ENCODE measurements at regions not wholly inside any gene's neighbourhood (a gene's known extent, or its start where the extent isn't known, plus 50 kb on each side); places are given as distances from the start of the nearest gene placed in this dataset.
A peak's percentile ranks its signal among the peaks of the same experiment; 100 is the strongest.

DNA sequence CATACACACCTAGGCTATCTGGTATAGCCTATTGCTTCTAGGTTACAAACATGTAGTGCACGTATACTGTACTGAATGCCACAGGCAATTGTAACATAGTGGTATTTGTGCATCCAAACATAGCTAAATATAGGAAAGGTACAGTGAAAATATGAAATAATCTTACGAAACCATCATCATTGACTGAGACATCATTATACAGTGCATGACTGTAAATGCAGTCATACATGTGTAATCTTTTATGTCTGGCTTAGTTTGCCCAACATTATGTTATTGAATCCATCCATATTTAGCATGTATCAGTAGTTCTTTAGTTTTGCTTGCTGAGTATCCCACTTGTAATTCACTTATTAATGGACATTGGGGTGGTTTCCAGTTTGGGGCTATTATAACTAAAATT lies 124.9 kb downstream of the CYLD start:
- Histone ChIP-seq H3K36me3 (no peaks in the 10 kb centered on the region), H3K9me3 (no peaks in the 10 kb centered on the region), H3K4me3 (no peak overlapping the region), H3K27me3 (no peaks in the 10 kb centered on the region), H3K27ac (no peak overlapping the region), H3K4me1 (no peaks in the 10 kb centered on the region)
- TF ChIP-seq, protein P1, sequence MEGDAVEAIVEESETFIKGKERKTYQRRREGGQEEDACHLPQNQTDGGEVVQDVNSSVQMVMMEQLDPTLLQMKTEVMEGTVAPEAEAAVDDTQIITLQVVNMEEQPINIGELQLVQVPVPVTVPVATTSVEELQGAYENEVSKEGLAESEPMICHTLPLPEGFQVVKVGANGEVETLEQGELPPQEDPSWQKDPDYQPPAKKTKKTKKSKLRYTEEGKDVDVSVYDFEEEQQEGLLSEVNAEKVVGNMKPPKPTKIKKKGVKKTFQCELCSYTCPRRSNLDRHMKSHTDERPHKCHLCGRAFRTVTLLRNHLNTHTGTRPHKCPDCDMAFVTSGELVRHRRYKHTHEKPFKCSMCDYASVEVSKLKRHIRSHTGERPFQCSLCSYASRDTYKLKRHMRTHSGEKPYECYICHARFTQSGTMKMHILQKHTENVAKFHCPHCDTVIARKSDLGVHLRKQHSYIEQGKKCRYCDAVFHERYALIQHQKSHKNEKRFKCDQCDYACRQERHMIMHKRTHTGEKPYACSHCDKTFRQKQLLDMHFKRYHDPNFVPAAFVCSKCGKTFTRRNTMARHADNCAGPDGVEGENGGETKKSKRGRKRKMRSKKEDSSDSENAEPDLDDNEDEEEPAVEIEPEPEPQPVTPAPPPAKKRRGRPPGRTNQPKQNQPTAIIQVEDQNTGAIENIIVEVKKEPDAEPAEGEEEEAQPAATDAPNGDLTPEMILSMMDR (IDR thresholded peaks at IDR 0.05) = no peak
- DNase-seq (no peak), ATAC-seq (no peak)
- intact Hi-C loops (cut with DNase I) = no loop called here

DNA sequence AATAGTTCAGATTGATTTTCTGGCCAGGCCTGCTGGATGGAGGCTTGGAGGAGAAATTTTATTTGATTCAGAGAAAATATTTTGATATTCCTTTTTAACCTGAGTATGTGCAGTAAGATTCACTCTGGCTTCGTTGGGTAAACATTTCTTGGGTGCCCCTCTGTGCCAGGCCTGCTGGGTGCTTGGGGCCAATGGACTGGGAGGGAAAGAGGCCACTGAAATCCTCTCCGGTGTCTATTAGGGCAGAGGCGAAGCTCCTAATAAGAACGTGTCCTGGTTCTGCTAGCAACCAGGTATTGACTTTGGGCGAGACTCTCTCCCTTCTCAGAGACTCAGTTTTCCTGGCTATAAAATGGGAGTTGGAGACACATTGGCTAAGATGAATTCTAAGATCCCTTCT lies 122.5 kb downstream of the CYLD start:
- no peaks in the 10 kb centered on the region for H3K36me3 ChIP-seq
- ATAC-seq (no peak), DNase-seq (no peak)
- intact Hi-C loops (cut with DNase I) = no loop called here
- TF ChIP-seq, protein P1 (IDR thresholded peaks at IDR 0.05) = no peak
- no peaks in the 10 kb centered on the region for H3K27me3 ChIP-seq
- no peak overlapping the region for H3K27ac ChIP-seq
- no peak overlapping the region for H3K4me3 ChIP-seq
- no peaks in the 10 kb centered on the region for H3K4me1 ChIP-seq
- no peaks in the 10 kb centered on the region for H3K9me3 ChIP-seq

DNA sequence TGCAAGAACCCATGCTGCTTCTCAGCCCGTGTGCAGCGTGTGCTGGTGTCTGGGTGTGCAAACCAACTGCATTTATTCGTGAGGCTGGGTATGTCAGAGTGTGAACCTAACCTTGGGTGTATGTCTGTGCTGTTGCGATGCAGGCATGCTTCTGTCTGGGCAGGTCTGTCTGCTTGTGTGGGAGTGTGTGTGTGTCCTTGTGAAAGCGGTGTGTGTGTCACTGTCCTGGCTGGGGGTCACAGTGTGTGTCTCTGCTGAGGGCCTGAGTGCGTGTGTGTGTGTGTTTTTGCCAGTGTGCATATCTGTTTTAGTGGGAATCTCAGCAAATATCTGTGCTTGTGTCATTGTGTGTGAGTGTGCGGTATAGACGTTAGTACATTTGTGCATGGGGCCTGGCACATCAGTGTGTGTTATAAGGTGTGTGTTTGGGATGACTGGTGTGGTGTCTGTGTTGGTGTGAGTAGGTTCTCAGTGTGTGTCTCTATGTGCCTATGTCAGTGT lies 121.8 kb downstream of the CYLD start:
- ATAC-seq (peak; percentile 32), DNase-seq (no peak)
- no peaks in the 10 kb centered on the region for H3K36me3 ChIP-seq
- no peaks in the 10 kb centered on the region for H3K9me3 ChIP-seq
- no peak overlapping the region for H3K4me3 ChIP-seq
- no peaks in the 10 kb centered on the region for H3K4me1 ChIP-seq
- intact Hi-C loops (cut with DNase I) = no loop called here
- H3K27ac ChIP-seq = no peak overlapping the region
- TF ChIP-seq, protein P1 (IDR thresholded peaks at IDR 0.05) = no peak
- H3K27me3 ChIP-seq = no peaks in the 10 kb centered on the region

DNA sequence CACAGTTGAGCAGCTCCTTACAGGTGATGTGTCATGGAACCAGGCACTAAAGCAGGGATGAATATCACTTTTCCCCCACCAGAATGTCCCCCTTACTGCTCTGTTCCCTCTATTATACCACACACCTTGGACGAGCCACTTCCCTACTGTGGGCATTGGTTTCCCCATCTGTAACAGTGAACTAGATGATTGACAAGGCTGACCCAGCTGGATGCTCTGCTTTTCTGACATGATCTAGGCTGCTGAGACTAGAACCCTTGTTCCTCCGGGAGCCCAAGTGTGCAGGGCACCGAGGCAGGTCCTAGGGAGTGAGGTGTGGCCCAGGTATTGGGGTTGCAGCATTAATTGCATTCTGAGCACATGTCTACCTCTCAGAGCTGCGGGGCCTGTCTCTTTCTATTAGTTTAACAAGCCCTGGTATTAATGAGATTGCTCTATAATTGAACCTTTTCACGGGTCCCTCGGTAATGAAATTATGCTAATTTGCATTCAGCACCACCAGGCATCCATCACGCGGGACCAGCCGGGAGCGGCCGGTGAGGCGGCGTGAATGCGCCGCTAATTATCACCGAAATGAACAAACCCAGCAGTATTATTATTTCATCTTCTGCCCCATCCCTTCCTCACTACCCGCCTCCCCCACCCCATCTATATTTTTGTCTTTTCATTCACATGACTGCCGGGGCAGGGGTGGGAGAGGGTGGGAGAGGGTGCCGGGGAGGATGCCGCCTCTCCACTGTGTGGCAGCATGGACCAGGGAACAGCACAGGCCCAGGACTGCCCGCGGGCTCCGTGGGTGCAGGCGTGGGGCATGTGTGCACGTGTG lies 121.1 kb downstream of the CYLD start:
- no peaks in the 10 kb centered on the region for H3K27me3 ChIP-seq
- H3K36me3 ChIP-seq = no peaks in the 10 kb centered on the region
- H3K9me3 ChIP-seq = no peaks in the 10 kb centered on the region
- intact Hi-C loops (cut with DNase I) = no loop called here
- no peak overlapping the region for H3K27ac ChIP-seq
- TF ChIP-seq, protein P1 (IDR thresholded peaks at IDR 0.05) = no peak
- DNase-seq = no peak
- no peak overlapping the region for H3K4me3 ChIP-seq
- no peaks in the 10 kb centered on the region for H3K4me1 ChIP-seq
- peak; percentile 44 for ATAC-seq

DNA sequence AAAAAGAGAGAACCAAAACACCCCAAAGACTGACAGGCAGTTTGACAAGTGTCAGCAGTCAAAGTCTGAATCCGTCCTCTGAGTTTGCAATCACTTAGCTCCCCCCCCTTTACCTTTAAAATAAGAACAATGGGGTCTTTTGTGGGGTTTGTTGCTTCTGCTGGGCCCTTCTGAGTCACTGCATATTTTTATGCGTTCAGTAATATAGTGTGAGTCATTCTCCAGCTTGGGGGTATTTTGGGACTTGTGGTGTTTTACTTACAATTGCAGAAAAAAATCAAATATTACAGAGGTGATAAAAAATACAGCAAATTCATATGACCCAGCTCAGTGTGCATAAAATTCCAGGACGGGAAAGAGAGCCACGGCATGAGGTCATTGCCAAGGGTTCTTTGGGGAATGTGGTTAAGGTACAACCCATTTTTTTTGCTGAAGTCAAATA lies 120.1 kb downstream of the CYLD start:
- Histone ChIP-seq H3K4me3 (no peak overlapping the region), H3K27ac (no peak overlapping the region), H3K9me3 (no peaks in the 10 kb centered on the region), H3K4me1 (no peaks in the 10 kb centered on the region), H3K27me3 (no peaks in the 10 kb centered on the region), H3K36me3 (no peaks in the 10 kb centered on the region)
- DNase-seq (no peak), ATAC-seq (no peak)
- TF ChIP-seq, protein P1 (IDR thresholded peaks at IDR 0.05) = no peak
- intact Hi-C loops (cut with DNase I) = no loop called here
